Ascending aorta (tissue), 2 donors: ENCODE measurements at regions not wholly inside any gene's neighbourhood (a gene's known extent, or its start where the extent isn't known, plus 50 kb on each side); places are given as distances from the start of the nearest gene placed in this dataset.

Experiments used
- DNase-seq, 2 donors: peaks; one replicate each; pipeline ENCODE4 v3.0.0-alpha.2; 2019; ENCODE audit warnings: low spot score in 2 of 2
- H3K27ac ChIP-seq, 2 donors: fragments of 200-600 bp; sonication (generic); one replicate each; pipeline ENCODE4 v1.5.1; 2016 to 2017; ENCODE audit warnings: mild to moderate bottlenecking in 1 of 2
- H3K27me3 ChIP-seq: fragments of 200-600 bp; sonication (generic); one replicate; pipeline ENCODE4 v1.5.1; 2017
- H3K36me3 ChIP-seq, 2 donors: fragments of 200-600 bp; sonication (generic); one replicate each; pipeline ENCODE4 v1.5.1; 2016
- H3K4me1 ChIP-seq, 2 donors: fragments of 200-600 bp; sonication (generic); one replicate each; pipeline ENCODE4 v1.5.1; 2016 to 2017; ENCODE audit warnings: mild to moderate bottlenecking in 1 of 2
- H3K4me3 ChIP-seq, 2 donors: fragments of 200-600 bp; sonication (generic); one replicate each; pipeline ENCODE4 v1.5.1; 2016 to 2017; ENCODE audit warnings: mild to moderate bottlenecking in 1 of 2
- H3K9me3 ChIP-seq, 2 donors: fragments of 200-600 bp; sonication (generic); one replicate each; pipeline ENCODE4 v1.5.1; 2016
- intact Hi-C: fragments of 100-400 bp; cut with DNase I; formaldehyde crosslinking; loops from one replicate; pipeline ENCODE4 v1.15.1; 2023
- TF ChIP-seq, protein P1 (sequence below), 3 experiments: fragments of 200-600 bp in 2 of 3; fragments of 450-650 bp in 1 of 3; sonication (generic) in 2 of 3; IDR thresholded peaks; one replicate each; pipeline ENCODE4 v1.5.1; 2016 to 2019; ENCODE audit warnings: antibody characterized with exemption in 3 of 3, mild to moderate bottlenecking in 1 of 3, moderate library complexity in 1 of 3

DNA sequence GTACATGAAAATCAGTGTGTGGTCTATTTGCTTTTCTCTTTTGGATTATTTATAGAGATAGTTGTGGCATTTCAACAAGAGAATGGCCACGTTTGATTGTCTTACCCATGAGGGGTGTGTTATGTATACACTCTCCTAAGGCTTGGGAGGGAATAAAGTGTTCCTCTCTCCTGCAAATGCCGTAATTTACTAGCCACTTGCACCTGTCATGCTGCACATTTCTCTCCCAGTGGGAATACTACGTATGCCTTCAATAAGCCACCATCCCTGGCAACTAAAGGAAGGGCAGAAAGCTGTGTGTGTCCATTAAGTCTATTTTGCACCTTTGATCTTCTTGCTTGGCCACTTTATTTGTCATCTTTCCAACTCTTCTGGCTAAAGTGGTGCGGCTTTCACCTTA is 541.2 kb downstream of the QKI start:
- intact Hi-C loops, result loop anchor here (5.0 kb wide), 2 partner anchors 538 to 773 kb away; no protein-coding TSS in a partner anchor
- no peak overlapping the region for H3K27ac ChIP-seq
- H3K27me3 ChIP-seq, result no peaks in the 10 kb centered on the region
- no peaks in the 10 kb centered on the region for H3K9me3 ChIP-seq
- no peak for DNase-seq
- no peaks in the 10 kb centered on the region for H3K36me3 ChIP-seq
- H3K4me3 ChIP-seq, result no peak overlapping the region
- no peaks in the 10 kb centered on the region for H3K4me1 ChIP-seq
- TF ChIP-seq, protein P1, sequence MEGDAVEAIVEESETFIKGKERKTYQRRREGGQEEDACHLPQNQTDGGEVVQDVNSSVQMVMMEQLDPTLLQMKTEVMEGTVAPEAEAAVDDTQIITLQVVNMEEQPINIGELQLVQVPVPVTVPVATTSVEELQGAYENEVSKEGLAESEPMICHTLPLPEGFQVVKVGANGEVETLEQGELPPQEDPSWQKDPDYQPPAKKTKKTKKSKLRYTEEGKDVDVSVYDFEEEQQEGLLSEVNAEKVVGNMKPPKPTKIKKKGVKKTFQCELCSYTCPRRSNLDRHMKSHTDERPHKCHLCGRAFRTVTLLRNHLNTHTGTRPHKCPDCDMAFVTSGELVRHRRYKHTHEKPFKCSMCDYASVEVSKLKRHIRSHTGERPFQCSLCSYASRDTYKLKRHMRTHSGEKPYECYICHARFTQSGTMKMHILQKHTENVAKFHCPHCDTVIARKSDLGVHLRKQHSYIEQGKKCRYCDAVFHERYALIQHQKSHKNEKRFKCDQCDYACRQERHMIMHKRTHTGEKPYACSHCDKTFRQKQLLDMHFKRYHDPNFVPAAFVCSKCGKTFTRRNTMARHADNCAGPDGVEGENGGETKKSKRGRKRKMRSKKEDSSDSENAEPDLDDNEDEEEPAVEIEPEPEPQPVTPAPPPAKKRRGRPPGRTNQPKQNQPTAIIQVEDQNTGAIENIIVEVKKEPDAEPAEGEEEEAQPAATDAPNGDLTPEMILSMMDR (IDR thresholded peaks at IDR 0.05), result no peak

DNA sequence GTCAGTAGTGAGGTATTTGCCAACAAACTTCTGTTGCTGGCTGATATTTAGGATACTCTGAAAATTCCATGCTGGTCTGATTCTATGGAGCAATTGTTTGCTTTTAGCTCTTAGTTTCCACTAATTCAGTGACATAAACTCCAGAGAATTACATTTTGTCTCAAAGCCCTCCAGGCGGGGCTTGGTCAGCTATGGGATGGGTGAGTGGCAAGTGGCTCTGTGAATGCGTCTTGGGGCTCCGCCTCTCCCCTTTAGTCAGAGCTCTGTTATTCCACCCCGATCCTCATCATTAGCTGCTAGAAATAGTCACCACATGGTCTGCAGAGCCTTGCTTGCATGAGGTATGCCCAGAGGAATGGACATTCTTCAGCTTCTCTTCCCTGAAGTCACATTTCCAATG is 540.6 kb downstream of the QKI start:
- H3K27me3 ChIP-seq, result no peaks in the 10 kb centered on the region
- no peaks in the 10 kb centered on the region for H3K4me1 ChIP-seq
- intact Hi-C loops, result loop anchor here (5.0 kb wide), 2 partner anchors 538 to 773 kb away; no protein-coding TSS in a partner anchor
- TF ChIP-seq, protein P1 (IDR thresholded peaks at IDR 0.05), result no peak
- H3K4me3 ChIP-seq, result no peak overlapping the region
- H3K36me3 ChIP-seq, result no peaks in the 10 kb centered on the region
- no peak for DNase-seq
- no peak overlapping the region for H3K27ac ChIP-seq
- H3K9me3 ChIP-seq, result no peaks in the 10 kb centered on the region

DNA sequence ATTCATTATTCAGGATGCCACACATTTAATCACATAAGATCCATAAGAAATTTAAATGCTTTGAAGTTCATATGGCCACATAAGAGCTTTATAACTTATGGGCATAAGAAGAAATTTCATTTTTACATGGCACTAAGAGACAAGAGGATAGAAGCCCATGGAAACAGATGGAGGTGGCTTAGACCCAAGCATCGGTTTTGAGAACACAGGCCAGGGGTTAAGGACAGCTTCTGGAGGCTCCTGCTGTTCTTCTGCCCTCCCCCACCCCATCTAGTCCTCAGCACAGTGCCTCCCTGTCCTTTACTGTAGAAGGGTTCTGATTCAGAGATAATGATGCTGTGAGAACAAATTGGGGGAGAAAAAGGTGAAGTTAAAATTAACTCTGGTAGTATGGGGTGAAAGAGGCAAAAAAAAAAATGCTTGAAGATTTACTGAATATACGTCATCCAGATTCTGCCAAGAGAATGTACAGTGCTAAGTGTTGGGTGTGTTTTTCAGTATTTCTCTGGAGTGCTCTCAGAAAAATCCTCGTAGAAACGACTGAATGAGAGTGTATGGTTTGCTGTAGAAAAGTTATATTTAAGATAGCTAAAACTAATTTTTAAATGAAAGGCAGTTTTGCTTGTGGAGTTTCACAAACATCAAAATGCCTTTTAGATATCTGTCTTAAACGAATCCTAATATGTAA is 539.7 kb downstream of the QKI start:
- H3K4me3 ChIP-seq, result no peak overlapping the region
- DNase-seq, result no peak
- intact Hi-C loops, result no loop called here
- no peaks in the 10 kb centered on the region for H3K9me3 ChIP-seq
- no peak overlapping the region for H3K27ac ChIP-seq
- TF ChIP-seq, protein P1 (IDR thresholded peaks at IDR 0.05), result no peak
- no peaks in the 10 kb centered on the region for H3K4me1 ChIP-seq
- H3K36me3 ChIP-seq, result no peaks in the 10 kb centered on the region
- no peaks in the 10 kb centered on the region for H3K27me3 ChIP-seq

DNA sequence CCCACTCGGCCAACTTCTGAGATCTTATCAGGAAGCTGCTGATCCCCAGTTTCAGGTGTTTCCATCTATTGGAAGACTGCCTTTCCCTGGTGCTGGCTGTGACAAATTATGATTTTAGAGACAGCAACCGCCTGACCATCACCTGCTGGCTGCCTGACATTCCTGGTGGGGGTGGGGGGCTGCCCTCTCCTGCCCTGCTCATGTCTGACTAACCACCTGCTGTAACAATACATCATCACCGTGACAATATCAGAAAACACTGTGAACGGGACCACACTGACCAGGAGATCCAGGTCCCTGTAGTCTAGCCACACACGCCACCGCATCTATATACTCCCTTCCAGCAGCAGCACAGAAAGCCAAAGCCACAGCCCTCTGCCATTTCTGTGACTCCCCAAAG is 537.5 kb downstream of the QKI start:
- H3K4me1 ChIP-seq, result no peaks in the 10 kb centered on the region
- intact Hi-C loops, result no loop called here
- H3K36me3 ChIP-seq, result no peaks in the 10 kb centered on the region
- no peak for DNase-seq
- H3K27me3 ChIP-seq, result no peaks in the 10 kb centered on the region
- no peaks in the 10 kb centered on the region for H3K9me3 ChIP-seq
- H3K4me3 ChIP-seq, result no peak overlapping the region
- TF ChIP-seq, protein P1 (IDR thresholded peaks at IDR 0.05), result no peak
- no peak overlapping the region for H3K27ac ChIP-seq

DNA sequence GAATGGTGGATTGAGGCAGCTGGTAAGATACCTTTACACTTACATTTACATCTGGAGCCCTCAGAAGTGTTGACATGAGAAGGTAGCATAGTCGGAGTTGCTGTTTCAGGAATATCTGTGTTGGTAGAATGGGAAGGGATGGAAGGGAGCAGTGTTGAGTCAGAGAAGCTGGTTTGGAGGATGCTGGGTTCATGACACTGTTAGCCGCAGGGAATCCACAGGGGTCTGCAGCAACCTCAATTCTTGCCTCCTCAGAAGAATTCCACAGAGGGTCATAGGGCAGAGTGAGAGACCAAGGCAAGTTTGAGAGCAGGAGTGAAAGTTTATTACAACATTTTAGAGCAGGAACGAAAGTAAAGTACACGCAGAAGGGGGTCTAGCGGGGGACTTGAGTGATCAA is 536.8 kb downstream of the QKI start:
- no peaks in the 10 kb centered on the region for H3K9me3 ChIP-seq
- no peaks in the 10 kb centered on the region for H3K27me3 ChIP-seq
- H3K4me1 ChIP-seq, result no peaks in the 10 kb centered on the region
- TF ChIP-seq, protein P1 (IDR thresholded peaks at IDR 0.05), result no peak
- no peak for DNase-seq
- intact Hi-C loops, result no loop called here
- no peak overlapping the region for H3K27ac ChIP-seq
- no peaks in the 10 kb centered on the region for H3K36me3 ChIP-seq
- no peak overlapping the region for H3K4me3 ChIP-seq

DNA sequence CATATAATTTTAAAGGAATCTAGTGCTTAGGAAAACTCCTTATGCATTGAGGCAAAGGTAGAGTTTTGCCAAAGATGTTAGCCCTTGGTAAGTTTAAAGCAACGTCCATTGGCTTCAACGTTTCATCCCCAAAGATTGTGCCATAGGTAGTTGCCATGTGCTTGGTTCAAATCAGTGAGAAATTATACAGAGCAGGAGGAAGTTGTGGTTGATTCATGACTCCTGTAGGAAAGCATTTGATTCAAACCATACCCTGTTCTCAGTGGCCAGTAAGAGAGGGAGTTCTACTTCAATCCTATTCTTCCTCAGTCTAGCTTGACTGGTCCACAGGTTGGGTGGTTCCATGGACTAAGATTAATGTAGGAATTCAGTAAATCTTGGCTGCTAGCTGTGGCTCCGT is 535.6 kb downstream of the QKI start:
- H3K27ac ChIP-seq, result no peak overlapping the region
- TF ChIP-seq, protein P1 (IDR thresholded peaks at IDR 0.05), result no peak
- no peaks in the 10 kb centered on the region for H3K27me3 ChIP-seq
- H3K4me3 ChIP-seq, result no peak overlapping the region
- H3K36me3 ChIP-seq, result no peaks in the 10 kb centered on the region
- no peak for DNase-seq
- H3K9me3 ChIP-seq, result no peaks in the 10 kb centered on the region
- no peaks in the 10 kb centered on the region for H3K4me1 ChIP-seq
- intact Hi-C loops, result no loop called here
